ENCODE measurements at regions not wholly inside any gene's neighbourhood (a gene's known extent, or its start where the extent isn't known, plus 50 kb on each side); places are given as distances from the start of the nearest gene placed in this dataset.

- H3K23ac ChIP-seq (ENCODE audit: low read length in 2 of 2): no peak overlapping the region
- H3K9ac ChIP-seq (ENCODE audit: low read length): no peak overlapping the region
- WGBS: 93% methylated on average over 3 of the region's 3 CpGs
- no peak overlapping the region for H3K14ac ChIP-seq (ENCODE audit: low read length in 2 of 2)
- H2BK120ac ChIP-seq (ENCODE audit: low read depth, low read length): no peak overlapping the region
- peak overlapping the region; percentile 79 for H3K27ac ChIP-seq (ENCODE audit: low read length, poor library complexity, severe bottlenecking)
- H2BK5ac ChIP-seq (ENCODE audit: low read depth, low read length, poor library complexity, severe bottlenecking): no peak overlapping the region
- H3K4me2 ChIP-seq (ENCODE audit: low read length, poor library complexity, severe bottlenecking): no peak overlapping the region
- H2AK5ac ChIP-seq (ENCODE audit: low read length, severe bottlenecking): no peak overlapping the region
- no peak overlapping the region for H2BK12ac ChIP-seq (ENCODE audit: low read length in 2 of 2)
- no peaks in the 10 kb centered on the region for H3K27me3 ChIP-seq (ENCODE audit: control insufficient read depth in 1 of 2, insufficient read depth in 1 of 2, low read length in 2 of 2)
- H3K36me3 ChIP-seq (ENCODE audit: control insufficient read depth in 1 of 2, insufficient read depth in 2 of 2, low read depth in 1 of 2, low read length in 2 of 2): no peaks in the 10 kb centered on the region
- H2BK15ac ChIP-seq (ENCODE audit: low read depth, poor library complexity, severe bottlenecking): no peak overlapping the region
- no peak overlapping the region for H3K4me3 ChIP-seq (ENCODE audit: insufficient read depth in 1 of 2, low read depth in 1 of 2, low read length in 2 of 2)
- no peaks in the 10 kb centered on the region for H3K79me1 ChIP-seq (replicated peaks; ENCODE audit: low read length, poor library complexity, severe bottlenecking)
- no peak overlapping the region for H3K18ac ChIP-seq (ENCODE audit: low read depth in 1 of 2, low read length in 2 of 2)
- H4K91ac ChIP-seq (ENCODE audit: low read length): no peak overlapping the region
- H2AFZ ChIP-seq (ENCODE audit: low read depth, low read length): no peak overlapping the region
- no peak overlapping the region for H3K4ac ChIP-seq (ENCODE audit: low read depth in 1 of 2, low read length in 2 of 2)
- no peaks in the 10 kb centered on the region for H3K9me3 ChIP-seq (ENCODE audit: control insufficient read depth, low read length)
- peaks cover 4% of the 10 kb centered on the region for H3K4me1 ChIP-seq (ENCODE audit: control insufficient read depth, insufficient read depth, low read depth, low read length)
- no peak overlapping the region for H4K8ac ChIP-seq (ENCODE audit: low read length)
- no peak for DNase-seq
These were observed 137.7 kb upstream of the MYOCD start for GRCh38 chr17:12528036-12528435.

- no peak overlapping the region for H2BK12ac ChIP-seq (ENCODE audit: low read length in 2 of 2)
- H3K4me2 ChIP-seq (ENCODE audit: low read length, poor library complexity, severe bottlenecking): no peak overlapping the region
- no peak for DNase-seq
These were observed 135.5 kb upstream of the MYOCD start for GRCh38 chr17:12530161-12530560.

GRCh38 chr17:12536021-12536420 is 129.7 kb upstream of the MYOCD start:
- H3K4ac ChIP-seq (ENCODE audit: low read depth in 1 of 2, low read length in 2 of 2): no peak overlapping the region
- H3K4me1 ChIP-seq (ENCODE audit: control insufficient read depth, insufficient read depth, low read depth, low read length): no peaks in the 10 kb centered on the region
- H4K91ac ChIP-seq (ENCODE audit: low read length): no peak overlapping the region
- peaks cover 0 to 3% of the 10 kb centered on the region in 2 experiments for H3K27me3 ChIP-seq (ENCODE audit: control insufficient read depth in 1 of 2, insufficient read depth in 1 of 2, low read length in 2 of 2)
- H3K79me1 ChIP-seq (replicated peaks; ENCODE audit: low read length, poor library complexity, severe bottlenecking): no peaks in the 10 kb centered on the region
- no peak overlapping the region for H2BK12ac ChIP-seq (ENCODE audit: low read length in 2 of 2)
- H2AFZ ChIP-seq (ENCODE audit: low read depth, low read length): no peak overlapping the region
- DNase-seq: no peak
- no peak overlapping the region for H3K14ac ChIP-seq (ENCODE audit: low read length in 2 of 2)
- WGBS: 83% methylated on average over 2 of the region's 3 CpGs
- no peak overlapping the region for H3K23ac ChIP-seq (ENCODE audit: low read length in 2 of 2)
- H3K9me3 ChIP-seq (ENCODE audit: control insufficient read depth, low read length): no peaks in the 10 kb centered on the region
- H3K9ac ChIP-seq (ENCODE audit: low read length): no peak overlapping the region
- H3K4me2 ChIP-seq (ENCODE audit: low read length, poor library complexity, severe bottlenecking): no peak overlapping the region
- H2BK15ac ChIP-seq (ENCODE audit: low read depth, poor library complexity, severe bottlenecking): no peak overlapping the region
- no peak overlapping the region for H2BK5ac ChIP-seq (ENCODE audit: low read depth, low read length, poor library complexity, severe bottlenecking)
- H2AK5ac ChIP-seq (ENCODE audit: low read length, severe bottlenecking): no peak overlapping the region
- H3K27ac ChIP-seq (ENCODE audit: low read length, poor library complexity, severe bottlenecking): no peak overlapping the region
- H4K8ac ChIP-seq (ENCODE audit: low read length): no peak overlapping the region
- H2BK120ac ChIP-seq (ENCODE audit: low read depth, low read length): no peak overlapping the region
- H3K36me3 ChIP-seq (ENCODE audit: control insufficient read depth in 1 of 2, insufficient read depth in 2 of 2, low read depth in 1 of 2, low read length in 2 of 2): no peaks in the 10 kb centered on the region
- H3K18ac ChIP-seq (ENCODE audit: low read depth in 1 of 2, low read length in 2 of 2): no peak overlapping the region
- H3K4me3 ChIP-seq (ENCODE audit: insufficient read depth in 1 of 2, low read depth in 1 of 2, low read length in 2 of 2): no peak overlapping the region

More at GRCh38 chr17:12530161-12530560, 135.5 kb upstream of the MYOCD start:
- no peak overlapping the region for H3K18ac ChIP-seq (ENCODE audit: low read depth in 1 of 2, low read length in 2 of 2)
- H2BK5ac ChIP-seq (ENCODE audit: low read depth, low read length, poor library complexity, severe bottlenecking): peak overlapping the region; percentile 31
- no peak overlapping the region for H2AFZ ChIP-seq (ENCODE audit: low read depth, low read length)
- H3K4me3 ChIP-seq (ENCODE audit: insufficient read depth in 1 of 2, low read depth in 1 of 2, low read length in 2 of 2): no peak overlapping the region
- H3K4ac ChIP-seq (ENCODE audit: low read depth in 1 of 2, low read length in 2 of 2): no peak overlapping the region
- no peak overlapping the region for H2BK15ac ChIP-seq (ENCODE audit: low read depth, poor library complexity, severe bottlenecking)
- no peak overlapping the region for H3K27ac ChIP-seq (ENCODE audit: low read length, poor library complexity, severe bottlenecking)
- H3K27me3 ChIP-seq (ENCODE audit: control insufficient read depth in 1 of 2, insufficient read depth in 1 of 2, low read length in 2 of 2): no peaks in the 10 kb centered on the region
- no peak overlapping the region for H3K23ac ChIP-seq (ENCODE audit: low read length in 2 of 2)
- H3K36me3 ChIP-seq (ENCODE audit: control insufficient read depth in 1 of 2, insufficient read depth in 2 of 2, low read depth in 1 of 2, low read length in 2 of 2): no peaks in the 10 kb centered on the region
- H3K9me3 ChIP-seq (ENCODE audit: control insufficient read depth, low read length): no peaks in the 10 kb centered on the region
- no peak overlapping the region for H2BK120ac ChIP-seq (ENCODE audit: low read depth, low read length)
- H2AK5ac ChIP-seq (ENCODE audit: low read length, severe bottlenecking): peak overlapping the region; percentile 44
- no peaks in the 10 kb centered on the region for H3K79me1 ChIP-seq (replicated peaks; ENCODE audit: low read length, poor library complexity, severe bottlenecking)
- H3K9ac ChIP-seq (ENCODE audit: low read length): no peak overlapping the region
- no peak overlapping the region for H4K91ac ChIP-seq (ENCODE audit: low read length)
- WGBS: 84% methylated on average over 3 of the region's 4 CpGs
- H3K4me1 ChIP-seq (ENCODE audit: control insufficient read depth, insufficient read depth, low read depth, low read length): peaks cover 4% of the 10 kb centered on the region
- H3K14ac ChIP-seq (ENCODE audit: low read length in 2 of 2): no peak overlapping the region
- no peak overlapping the region for H4K8ac ChIP-seq (ENCODE audit: low read length)

- Histone ChIP-seq H2BK5ac (ENCODE audit: low read depth, low read length, poor library complexity, severe bottlenecking) (no peak overlapping the region), H2AFZ (ENCODE audit: low read depth, low read length) (no peak overlapping the region), H4K8ac (ENCODE audit: low read length) (no peak overlapping the region), H2BK12ac (ENCODE audit: low read length in 2 of 2) (no peak overlapping the region), H3K79me1 (replicated peaks; ENCODE audit: low read length, poor library complexity, severe bottlenecking) (no peaks in the 10 kb centered on the region), H3K4ac (ENCODE audit: low read depth in 1 of 2, low read length in 2 of 2) (no peak overlapping the region), H3K27ac (ENCODE audit: low read length, poor library complexity, severe bottlenecking) (no peak overlapping the region), H3K18ac (ENCODE audit: low read depth in 1 of 2, low read length in 2 of 2) (no peak overlapping the region), H3K4me1 (ENCODE audit: control insufficient read depth, insufficient read depth, low read depth, low read length) (no peaks in the 10 kb centered on the region), H3K27me3 (ENCODE audit: control insufficient read depth in 1 of 2, insufficient read depth in 1 of 2, low read length in 2 of 2) (peaks cover 0 to 3% of the 10 kb centered on the region in 2 experiments), H2AK5ac (ENCODE audit: low read length, severe bottlenecking) (no peak overlapping the region), H3K9ac (ENCODE audit: low read length) (no peak overlapping the region), H3K4me3 (ENCODE audit: insufficient read depth in 1 of 2, low read depth in 1 of 2, low read length in 2 of 2) (no peak overlapping the region), H2BK120ac (ENCODE audit: low read depth, low read length) (no peak overlapping the region), H3K14ac (ENCODE audit: low read length in 2 of 2) (no peak overlapping the region), H3K9me3 (ENCODE audit: control insufficient read depth, low read length) (no peaks in the 10 kb centered on the region), H3K36me3 (ENCODE audit: control insufficient read depth in 1 of 2, insufficient read depth in 2 of 2, low read depth in 1 of 2, low read length in 2 of 2) (no peaks in the 10 kb centered on the region), H3K23ac (ENCODE audit: low read length in 2 of 2) (no peak overlapping the region), H2BK15ac (ENCODE audit: low read depth, poor library complexity, severe bottlenecking) (no peak overlapping the region), H4K91ac (ENCODE audit: low read length) (no peak overlapping the region), H3K4me2 (ENCODE audit: low read length, poor library complexity, severe bottlenecking) (no peak overlapping the region)
- WGBS: no CpG with 5 or more reads among the region's 1 CpG
- peak; percentile 62 for DNase-seq
These were observed 129.2 kb upstream of the MYOCD start for GRCh38 chr17:12536472-12536871.
